ENCODE measurements at regions not wholly inside any gene's neighbourhood (a gene's known extent, or its start where the extent isn't known, plus 50 kb on each side); places are given as distances from the start of the nearest gene placed in this dataset.

DNA sequence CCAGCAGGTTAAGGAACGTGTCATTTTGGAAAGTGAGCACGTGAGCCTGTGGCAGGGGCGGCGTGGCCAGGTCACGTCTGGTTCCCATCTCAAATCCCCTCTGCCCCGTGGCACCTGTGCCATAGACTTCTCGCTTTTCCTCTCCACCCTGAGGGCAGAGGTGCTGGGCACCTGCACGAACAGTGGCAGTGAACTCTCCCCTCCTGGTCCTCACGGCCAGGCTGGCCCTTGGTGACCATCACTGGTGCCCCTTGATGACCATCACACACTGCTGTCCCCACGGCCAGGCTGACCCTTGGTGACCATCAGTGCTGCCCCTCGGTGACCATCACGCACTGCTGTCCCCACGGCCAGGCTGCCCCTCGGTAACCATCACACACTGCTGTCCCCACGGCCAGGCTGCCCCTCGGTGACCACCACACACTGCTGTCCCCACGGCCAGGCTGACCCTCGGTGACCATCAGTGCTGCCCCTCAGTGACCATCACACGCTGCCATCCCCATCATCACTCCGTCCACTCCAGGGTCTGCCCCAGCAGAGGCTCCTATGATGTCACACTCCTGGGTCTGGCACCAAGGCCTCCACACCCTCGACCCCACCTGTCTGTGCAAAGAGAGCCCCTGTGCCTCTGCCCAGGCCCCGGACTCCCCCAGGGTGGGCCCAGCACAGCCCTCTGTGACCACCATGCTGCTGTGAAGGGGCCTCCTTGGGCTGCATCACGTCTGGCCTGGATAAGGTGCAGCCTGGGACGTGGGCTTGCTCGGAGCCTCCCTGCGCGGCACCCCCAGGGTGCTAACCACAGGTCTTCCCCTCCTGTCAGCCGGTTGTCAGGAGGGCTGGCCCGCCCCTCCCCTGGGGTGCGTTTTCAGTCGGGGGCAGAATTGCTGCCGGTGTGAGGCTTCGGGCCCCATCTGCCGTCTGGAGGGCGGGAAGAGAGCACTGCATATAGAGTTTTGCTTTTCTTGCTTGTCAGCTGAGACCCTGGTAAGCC, 738.6 kb downstream of the BRD1 start:
- POLR2A ChIA-PET: no interaction called here
- H3K27me3 ChIP-seq (ENCODE audit: control insufficient read depth, insufficient read depth, low read length): no peaks in the 10 kb centered on the region
- CTCF ChIA-PET: no interaction called here
- TF ChIP-seq, protein P1, sequence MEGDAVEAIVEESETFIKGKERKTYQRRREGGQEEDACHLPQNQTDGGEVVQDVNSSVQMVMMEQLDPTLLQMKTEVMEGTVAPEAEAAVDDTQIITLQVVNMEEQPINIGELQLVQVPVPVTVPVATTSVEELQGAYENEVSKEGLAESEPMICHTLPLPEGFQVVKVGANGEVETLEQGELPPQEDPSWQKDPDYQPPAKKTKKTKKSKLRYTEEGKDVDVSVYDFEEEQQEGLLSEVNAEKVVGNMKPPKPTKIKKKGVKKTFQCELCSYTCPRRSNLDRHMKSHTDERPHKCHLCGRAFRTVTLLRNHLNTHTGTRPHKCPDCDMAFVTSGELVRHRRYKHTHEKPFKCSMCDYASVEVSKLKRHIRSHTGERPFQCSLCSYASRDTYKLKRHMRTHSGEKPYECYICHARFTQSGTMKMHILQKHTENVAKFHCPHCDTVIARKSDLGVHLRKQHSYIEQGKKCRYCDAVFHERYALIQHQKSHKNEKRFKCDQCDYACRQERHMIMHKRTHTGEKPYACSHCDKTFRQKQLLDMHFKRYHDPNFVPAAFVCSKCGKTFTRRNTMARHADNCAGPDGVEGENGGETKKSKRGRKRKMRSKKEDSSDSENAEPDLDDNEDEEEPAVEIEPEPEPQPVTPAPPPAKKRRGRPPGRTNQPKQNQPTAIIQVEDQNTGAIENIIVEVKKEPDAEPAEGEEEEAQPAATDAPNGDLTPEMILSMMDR (IDR thresholded peaks at IDR 0.05; ENCODE audit: insufficient read depth, low read depth, low read length): no peak
- DNase-seq (ENCODE audit: low read depth): no peak
- no peak overlapping the region for H3K4me3 ChIP-seq (ENCODE audit: low read depth, low read length)
- H3K36me3 ChIP-seq (ENCODE audit: control insufficient read depth, insufficient read depth, low read length): no peaks in the 10 kb centered on the region

DNA sequence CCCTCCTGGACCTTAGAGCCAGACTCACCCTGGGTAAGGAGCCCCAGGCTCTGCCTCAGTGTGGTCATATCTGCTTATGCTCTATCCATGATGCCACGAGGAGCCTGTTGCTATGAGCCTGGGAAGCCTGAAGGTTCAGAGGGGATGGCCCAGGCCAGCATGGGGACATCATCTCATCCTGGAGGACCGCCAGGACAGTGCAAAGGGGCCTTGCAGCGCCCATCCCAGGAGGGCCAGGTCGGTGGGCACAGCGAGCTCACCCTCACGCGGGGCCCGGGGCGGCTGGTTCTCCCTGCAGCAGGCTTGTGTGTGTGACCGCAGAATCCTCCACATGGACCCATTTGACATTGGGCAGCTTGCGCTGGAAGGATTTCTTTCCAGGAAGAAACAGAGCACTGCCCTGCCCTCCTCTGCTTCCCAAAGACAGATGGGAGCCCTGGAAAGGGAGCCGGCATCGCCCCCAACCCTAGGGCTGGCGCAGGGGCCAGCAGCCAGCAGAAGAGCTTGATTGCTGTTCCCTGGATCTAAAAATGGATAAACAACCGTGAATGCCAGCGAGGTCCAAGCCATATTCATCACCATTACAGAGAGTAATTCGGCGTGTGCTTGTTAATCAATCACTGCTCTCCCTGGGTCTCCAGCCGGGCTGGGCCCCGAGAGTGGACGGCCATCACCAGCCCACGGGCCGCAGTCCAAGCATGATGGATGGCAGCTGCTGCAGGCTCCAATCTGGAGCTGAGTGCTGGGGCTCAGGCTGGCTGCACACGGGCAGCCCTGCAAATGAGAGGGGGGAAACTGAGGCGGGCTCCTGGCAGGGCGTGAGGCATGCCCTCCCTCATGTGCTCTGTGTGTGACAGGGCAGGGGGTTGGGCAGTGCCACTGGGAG, 739.7 kb downstream of the BRD1 start:
- Histone ChIP-seq H3K27me3 (ENCODE audit: control insufficient read depth, insufficient read depth, low read length) (no peaks in the 10 kb centered on the region), H3K36me3 (ENCODE audit: control insufficient read depth, insufficient read depth, low read length) (no peaks in the 10 kb centered on the region), H3K4me3 (ENCODE audit: low read depth, low read length) (no peak overlapping the region)
- TF ChIP-seq, protein P1 (IDR thresholded peaks at IDR 0.05; ENCODE audit: insufficient read depth, low read depth, low read length): no peak
- ChIA-PET POLR2A (no interaction called here), CTCF (no interaction called here)
- no peak for DNase-seq (ENCODE audit: low read depth)

DNA sequence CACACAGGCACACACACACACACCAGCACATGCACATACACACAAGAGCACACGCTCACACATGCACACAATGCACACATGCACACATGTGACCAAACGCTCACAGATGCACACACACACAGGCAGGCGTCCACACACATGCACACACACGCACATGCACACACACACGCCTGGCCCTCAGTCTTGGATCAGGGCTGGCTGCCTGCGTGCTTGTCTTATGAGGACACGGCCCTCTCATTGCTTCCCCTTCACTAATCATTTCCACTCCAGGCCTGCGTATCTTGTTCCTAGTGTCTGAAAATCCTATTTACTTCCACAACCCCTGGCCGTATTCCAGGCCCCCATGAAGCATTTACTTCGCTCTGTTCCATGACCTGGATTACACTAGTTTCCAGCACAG, 740.5 kb downstream of the BRD1 start:
- no peak for DNase-seq (ENCODE audit: low read depth)
- H3K36me3 ChIP-seq (ENCODE audit: control insufficient read depth, insufficient read depth, low read length): no peaks in the 10 kb centered on the region
- ChIA-PET CTCF (no interaction called here), POLR2A (no interaction called here)
- no peaks in the 10 kb centered on the region for H3K27me3 ChIP-seq (ENCODE audit: control insufficient read depth, insufficient read depth, low read length)
- H3K4me3 ChIP-seq (ENCODE audit: low read depth, low read length): no peak overlapping the region
- TF ChIP-seq, protein P1 (IDR thresholded peaks at IDR 0.05; ENCODE audit: insufficient read depth, low read depth, low read length): no peak

DNA sequence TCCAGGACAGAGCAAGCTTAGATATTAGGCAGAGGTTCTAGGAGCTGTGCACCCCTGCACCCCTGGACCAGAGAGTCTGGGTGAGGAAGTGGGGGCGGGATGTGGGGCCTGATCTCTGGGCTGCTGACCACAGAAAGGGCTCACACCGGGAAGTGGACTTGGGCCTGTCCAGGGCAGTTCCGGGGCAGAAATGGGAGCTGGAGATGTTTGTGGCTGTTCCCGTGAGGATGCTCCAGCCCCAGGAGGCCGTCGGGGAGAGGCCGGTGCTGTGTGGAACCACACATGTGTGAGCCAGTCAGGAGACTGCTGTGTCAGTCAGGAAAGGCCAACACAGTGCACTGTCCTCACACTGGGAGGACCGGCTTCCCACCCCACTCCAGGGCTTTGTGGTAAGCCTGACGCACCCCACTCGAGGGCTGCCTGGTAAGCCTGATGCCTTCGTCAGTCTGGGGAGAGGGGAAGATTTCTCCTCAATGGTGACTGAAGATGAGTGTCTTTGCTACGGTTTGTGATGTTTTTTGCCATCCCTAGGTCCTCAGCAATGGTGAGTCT, 741.0 kb downstream of the BRD1 start:
- TF ChIP-seq, protein P1 (IDR thresholded peaks at IDR 0.05; ENCODE audit: insufficient read depth, low read depth, low read length): no peak
- Histone ChIP-seq H3K36me3 (ENCODE audit: control insufficient read depth, insufficient read depth, low read length) (no peaks in the 10 kb centered on the region), H3K4me3 (ENCODE audit: low read depth, low read length) (no peak overlapping the region), H3K27me3 (ENCODE audit: control insufficient read depth, insufficient read depth, low read length) (no peaks in the 10 kb centered on the region)
- CTCF ChIA-PET: no interaction called here
- POLR2A ChIA-PET: no interaction called here
- DNase-seq (ENCODE audit: low read depth): no peak

DNA sequence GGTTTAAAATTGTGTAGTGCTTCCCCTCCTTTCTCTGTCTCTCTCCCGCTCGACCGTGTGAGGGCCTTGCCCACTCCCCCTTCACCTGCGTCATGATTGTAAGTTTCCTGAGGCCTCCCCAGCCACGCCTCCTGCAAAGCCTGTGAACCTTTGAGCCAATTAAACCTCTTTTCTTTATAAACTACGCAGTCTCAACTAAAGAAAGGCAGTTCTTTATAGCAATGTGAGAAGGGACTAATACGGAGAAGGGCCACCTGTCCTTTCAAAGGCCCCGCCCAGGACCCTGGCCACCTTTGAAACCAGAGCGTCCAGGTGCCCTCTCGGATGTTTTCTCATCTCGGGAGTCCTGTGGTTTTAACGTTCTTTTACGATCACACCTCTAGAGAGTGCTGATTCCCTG, 741.5 kb downstream of the BRD1 start:
- TF ChIP-seq, protein P1 (IDR thresholded peaks at IDR 0.05; ENCODE audit: insufficient read depth, low read depth, low read length): no peak

More for the DNA sequence above, 741.5 kb downstream of the BRD1 start:
- H3K27me3 ChIP-seq (ENCODE audit: control insufficient read depth, insufficient read depth, low read length): no peaks in the 10 kb centered on the region
- no peak for DNase-seq (ENCODE audit: low read depth)
- ChIA-PET POLR2A (no interaction called here), CTCF (no interaction called here)
- H3K4me3 ChIP-seq (ENCODE audit: low read depth, low read length): no peak overlapping the region
- H3K36me3 ChIP-seq (ENCODE audit: control insufficient read depth, insufficient read depth, low read length): no peaks in the 10 kb centered on the region

All from BJ (cell line).